Anterior cingulate cortex (tissue), 58 donors: ENCODE measurements at regions not wholly inside any gene's neighbourhood (a gene's known extent, or its start where the extent isn't known, plus 50 kb on each side); places are given as distances from the start of the nearest gene placed in this dataset.

ENCODE experiments used
- DNase-seq, 58 donors: peaks; one replicate each; lab custom pipeline; 2025; lab: John Stamatoyannopoulos, UW

- DNase-seq: no peak
These were observed 123.3 kb upstream of the B3GAT1 start for GRCh38 chr11:134535029-134536025.

- no peak for DNase-seq
These were observed 121.5 kb upstream of the B3GAT1 start for GRCh38 chr11:134533511-134533910.

GRCh38 chr11:134532921-134533421, 120.9 kb upstream of the B3GAT1 start:
- no peak for DNase-seq

GRCh38 chr11:134532131-134532920, 120.3 kb upstream of the B3GAT1 start:
- DNase-seq: no peak

GRCh38 chr11:134531327-134532130, 119.5 kb upstream of the B3GAT1 start:
- DNase-seq: no peak

GRCh38 chr11:134530636-134531326, 118.7 kb upstream of the B3GAT1 start:
- DNase-seq: no peak

- no peak for DNase-seq
These were observed 117.4 kb upstream of the B3GAT1 start for GRCh38 chr11:134529212-134530096.

- DNase-seq: no peak
These were observed 116.4 kb upstream of the B3GAT1 start for GRCh38 chr11:134528453-134528852.

GRCh38 chr11:134527382-134528243, 115.6 kb upstream of the B3GAT1 start:
- DNase-seq: no peak

- no peak for DNase-seq
These were observed 113.1 kb upstream of the B3GAT1 start for GRCh38 chr11:134524896-134525845.

GRCh38 chr11:134524201-134524600, 112.2 kb upstream of the B3GAT1 start:
- no peak for DNase-seq

GRCh38 chr11:134522782-134523570, 110.9 kb upstream of the B3GAT1 start:
- no peak for DNase-seq

GRCh38 chr11:134521452-134522289, 109.6 kb upstream of the B3GAT1 start:
- no peak for DNase-seq

- DNase-seq: no peak
These were observed 109.0 kb upstream of the B3GAT1 start for GRCh38 chr11:134521001-134521400.

- no peak for DNase-seq
These were observed 107.7 kb upstream of the B3GAT1 start for GRCh38 chr11:134519788-134520187.
